Adrenal gland (tissue), 5 donors: ENCODE measurements at regions not wholly inside any gene's neighbourhood (a gene's known extent, or its start where the extent isn't known, plus 50 kb on each side); places are given as distances from the start of the nearest gene placed in this dataset.

Experiments used
- CTCF ChIP-seq, 6 experiments: fragments of 450-650 bp in 4 of 6; fragments of 200-600 bp in 2 of 6; sonication (generic) in 1 of 6; IDR thresholded peaks; 1 replicate in 5 of 6; 2 replicates in 1 of 6; pipeline versions ENCODE4 v1.5.1 to v1.8.0; 2016 to 2021; ENCODE audit warnings: antibody characterized with exemption in 6 of 6, mild to moderate bottlenecking in 2 of 6, moderate library complexity in 1 of 6
- POLR2A ChIP-seq, 2 donors: fragments of 450-650 bp; IDR thresholded peaks; one replicate each; pipeline ENCODE4 v1.6.1; 2017; ENCODE audit warnings: antibody characterized with exemption in 2 of 2, mild to moderate bottlenecking in 2 of 2, moderate library complexity in 1 of 2
- donor health status: DM: no; HTN: no; CAD: no.

GRCh38 chr2:34107811-34108210 is 508.7 kb upstream of the FAM98A start:
- no peak for TF ChIP-seq CTCF (IDR thresholded peaks at IDR 0.05)
- no peak for TF ChIP-seq POLR2A (IDR thresholded peaks at IDR 0.05)
